Neural cell (in vitro differentiated cells): ENCODE measurements at regions not wholly inside any gene's neighbourhood (a gene's known extent, or its start where the extent isn't known, plus 50 kb on each side); places are given as distances from the start of the nearest gene placed in this dataset.

Experiments
- H2AFZ ChIP-seq: fragments of 200-600, 300-800 bp; sonication (generic), shearing (Covaris generic); 2 replicates; pipeline ENCODE4 v1.6.0; 2014; ENCODE audit warnings: low read depth, mild to moderate bottlenecking, antibody characterized with exemption, low read length, moderate library complexity
- H3F3A ChIP-seq: fragments of 200-600 bp; shearing (Covaris generic); 2 replicates; pipeline ENCODE4 v1.6.1; 2016; ENCODE audit warnings: mild to moderate bottlenecking, moderate library complexity, mixed read lengths, antibody characterized with exemption, low read length; ENCODE audit not compliant: insufficient read depth, poor library complexity, severe bottlenecking
- H3K27ac ChIP-seq: fragments of 200-600, 300-800 bp; sonication (generic), shearing (Covaris generic); 2 replicates; pipeline ENCODE4 v1.5.1; 2014; ENCODE audit warnings: mild to moderate bottlenecking, low read length, moderate library complexity
- H3K27me3 ChIP-seq: fragments of 300-800, 200-600 bp; sonication (generic), shearing (Covaris generic); 2 replicates; pipeline ENCODE4 v1.6.0; 2014; ENCODE audit warnings: mild to moderate bottlenecking, low read depth, low read length, moderate library complexity; ENCODE audit not compliant: insufficient read depth
- H3K36me3 ChIP-seq: fragments of 300-800, 200-600 bp; sonication (generic), shearing (Covaris generic); 2 replicates; pipeline ENCODE4 v1.5.1; 2014; ENCODE audit warnings: mild to moderate bottlenecking, antibody characterized with exemption, low read length, moderate library complexity; ENCODE audit not compliant: insufficient read depth
- H3K4me2 ChIP-seq: fragments of 300-800, 200-600 bp; sonication (generic), shearing (Covaris generic); 2 replicates; pipeline ENCODE4 v1.6.0; 2014; ENCODE audit warnings: mild to moderate bottlenecking, low read length
- H3K4me3 ChIP-seq: fragments of 300-800, 200-600 bp; sonication (generic), shearing (Covaris generic); 2 replicates; pipeline ENCODE4 v1.5.1; 2014; ENCODE audit warnings: mild to moderate bottlenecking, low read length, moderate library complexity
- H3K79me2 ChIP-seq: fragments of 200-600 bp; shearing (Covaris generic); replicated peaks from 2 replicates; pipeline ENCODE4 v1.6.0; 2014; ENCODE audit warnings: mild to moderate bottlenecking, low read length, moderate library complexity; ENCODE audit not compliant: insufficient read depth
- H3K9ac ChIP-seq: fragments of 300-800, 200-600 bp; sonication (generic), shearing (Covaris generic); 2 replicates; pipeline ENCODE4 v1.6.1; 2016; ENCODE audit warnings: mild to moderate bottlenecking, low read length, mixed read lengths
- H3K9me2 ChIP-seq: fragments of 200-600 bp; shearing (Covaris generic); 2 replicates; pipeline ENCODE4 v1.6.1; 2016; ENCODE audit warnings: mild to moderate bottlenecking, low read length, mixed read lengths; ENCODE audit not compliant: insufficient read depth
- H3K9me3 ChIP-seq: fragments of 200-600, 300-800 bp; sonication (generic), shearing (Covaris generic); 2 replicates; pipeline ENCODE4 v1.6.1; 2016; ENCODE audit warnings: mild to moderate bottlenecking, mixed run types, low read length, moderate library complexity, mixed read lengths
- H4K20me1 ChIP-seq: fragments of 200-600 bp; shearing (Covaris generic); 2 replicates; pipeline ENCODE4 v1.6.1; 2016; ENCODE audit warnings: mild to moderate bottlenecking, mixed run types; ENCODE audit not compliant: insufficient read depth
- EP300 ChIP-seq: fragments of 450-650 bp; conservative IDR thresholded peaks from 2 replicates; pipeline ENCODE4 v1.6.1; 2014; ENCODE audit warnings: antibody characterized with exemption, mild to moderate bottlenecking, moderate library complexity; ENCODE audit not compliant: poor library complexity, severe bottlenecking
- EZH2 ChIP-seq: fragments of 200-600, 300-800 bp; shearing (Covaris generic), sonication (generic); IDR thresholded peaks from 2 replicates; pipeline ENCODE4 v1.6.1; 2014; ENCODE audit warnings: antibody characterized with exemption, low read length, borderline replicate concordance, mild to moderate bottlenecking; ENCODE audit not compliant: insufficient read depth, poor library complexity, severe bottlenecking
- MXI1 ChIP-seq: fragments of 450-650 bp; conservative IDR thresholded peaks from 2 replicates; pipeline ENCODE4 v1.6.1; 2014; ENCODE audit warnings: antibody characterized with exemption, mild to moderate bottlenecking; ENCODE audit not compliant: poor library complexity, severe bottlenecking
- POLR2AphosphoS5 ChIP-seq: IDR thresholded peaks from 2 replicates; pipeline ENCODE4 v1.6.1; 2012
- RAD21 ChIP-seq: fragments of 450-650 bp; conservative IDR thresholded peaks from 2 replicates; pipeline ENCODE4 v1.6.1; 2014; ENCODE audit warnings: antibody characterized with exemption, mild to moderate bottlenecking, moderate library complexity
- SMC3 ChIP-seq: fragments of 450-650 bp; conservative IDR thresholded peaks from 2 replicates; pipeline ENCODE4 v1.6.1; 2014; ENCODE audit warnings: antibody characterized with exemption, mild to moderate bottlenecking, moderate library complexity; ENCODE audit not compliant: poor library complexity
- TAF1 ChIP-seq: IDR thresholded peaks from 2 replicates; pipeline ENCODE4 v1.6.1; 2012; ENCODE audit warnings: low read depth
- TF ChIP-seq, protein P1 (sequence below): fragments of 450-650 bp; IDR thresholded peaks from 2 replicates; pipeline ENCODE4 v1.5.1; 2014; ENCODE audit warnings: antibody characterized with exemption, mild to moderate bottlenecking, moderate library complexity; ENCODE audit not compliant: poor library complexity, severe bottlenecking
- TF ChIP-seq, protein P2 (sequence below): IDR thresholded peaks from 2 replicates; pipeline ENCODE4 v1.6.1; 2012; ENCODE audit warnings: borderline replicate concordance

DNA sequence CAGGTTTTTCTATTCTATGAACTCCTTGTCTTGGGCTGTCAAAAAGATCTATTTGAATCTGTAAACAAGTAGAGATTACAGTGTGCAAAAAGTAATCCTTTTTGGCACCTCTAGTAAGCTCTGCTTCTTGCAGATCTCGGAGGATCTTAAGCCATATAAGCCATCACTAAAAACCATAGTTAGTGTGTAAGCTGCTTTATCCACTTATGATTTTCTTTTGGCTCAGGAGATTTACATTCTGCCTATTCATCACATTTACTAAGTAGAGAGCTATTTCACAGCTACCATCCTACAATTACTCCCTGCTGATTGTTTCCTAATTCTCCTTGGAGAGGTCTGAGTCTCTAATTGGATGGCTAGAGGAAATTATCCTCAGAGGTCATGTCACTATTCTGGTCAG, 385.7 kb downstream of the AASDHPPT start:
- Histone ChIP-seq H3K79me2 (no peaks in the 10 kb centered on the region), H3K27ac (no peak overlapping the region), H3K27me3 (no peaks in the 10 kb centered on the region), H3K4me3 (no peak overlapping the region), H3F3A (no peaks in the 10 kb centered on the region), H3K9me3 (no peaks in the 10 kb centered on the region), H3K9ac (no peak overlapping the region), H2AFZ (no peak overlapping the region), H3K4me2 (no peak overlapping the region), H3K9me2 (no peaks in the 10 kb centered on the region), H4K20me1 (no peaks in the 10 kb centered on the region), H3K36me3 (no peaks in the 10 kb centered on the region)
- TF ChIP-seq MXI1 (no peak), EP300 (no peak), TAF1 (no peak), EZH2 (no peak), POLR2AphosphoS5 (no peak), RAD21 (no peak), SMC3 (no peak)
- TF ChIP-seq, protein P1, sequence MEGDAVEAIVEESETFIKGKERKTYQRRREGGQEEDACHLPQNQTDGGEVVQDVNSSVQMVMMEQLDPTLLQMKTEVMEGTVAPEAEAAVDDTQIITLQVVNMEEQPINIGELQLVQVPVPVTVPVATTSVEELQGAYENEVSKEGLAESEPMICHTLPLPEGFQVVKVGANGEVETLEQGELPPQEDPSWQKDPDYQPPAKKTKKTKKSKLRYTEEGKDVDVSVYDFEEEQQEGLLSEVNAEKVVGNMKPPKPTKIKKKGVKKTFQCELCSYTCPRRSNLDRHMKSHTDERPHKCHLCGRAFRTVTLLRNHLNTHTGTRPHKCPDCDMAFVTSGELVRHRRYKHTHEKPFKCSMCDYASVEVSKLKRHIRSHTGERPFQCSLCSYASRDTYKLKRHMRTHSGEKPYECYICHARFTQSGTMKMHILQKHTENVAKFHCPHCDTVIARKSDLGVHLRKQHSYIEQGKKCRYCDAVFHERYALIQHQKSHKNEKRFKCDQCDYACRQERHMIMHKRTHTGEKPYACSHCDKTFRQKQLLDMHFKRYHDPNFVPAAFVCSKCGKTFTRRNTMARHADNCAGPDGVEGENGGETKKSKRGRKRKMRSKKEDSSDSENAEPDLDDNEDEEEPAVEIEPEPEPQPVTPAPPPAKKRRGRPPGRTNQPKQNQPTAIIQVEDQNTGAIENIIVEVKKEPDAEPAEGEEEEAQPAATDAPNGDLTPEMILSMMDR, result no peak
- TF ChIP-seq, protein P2, sequence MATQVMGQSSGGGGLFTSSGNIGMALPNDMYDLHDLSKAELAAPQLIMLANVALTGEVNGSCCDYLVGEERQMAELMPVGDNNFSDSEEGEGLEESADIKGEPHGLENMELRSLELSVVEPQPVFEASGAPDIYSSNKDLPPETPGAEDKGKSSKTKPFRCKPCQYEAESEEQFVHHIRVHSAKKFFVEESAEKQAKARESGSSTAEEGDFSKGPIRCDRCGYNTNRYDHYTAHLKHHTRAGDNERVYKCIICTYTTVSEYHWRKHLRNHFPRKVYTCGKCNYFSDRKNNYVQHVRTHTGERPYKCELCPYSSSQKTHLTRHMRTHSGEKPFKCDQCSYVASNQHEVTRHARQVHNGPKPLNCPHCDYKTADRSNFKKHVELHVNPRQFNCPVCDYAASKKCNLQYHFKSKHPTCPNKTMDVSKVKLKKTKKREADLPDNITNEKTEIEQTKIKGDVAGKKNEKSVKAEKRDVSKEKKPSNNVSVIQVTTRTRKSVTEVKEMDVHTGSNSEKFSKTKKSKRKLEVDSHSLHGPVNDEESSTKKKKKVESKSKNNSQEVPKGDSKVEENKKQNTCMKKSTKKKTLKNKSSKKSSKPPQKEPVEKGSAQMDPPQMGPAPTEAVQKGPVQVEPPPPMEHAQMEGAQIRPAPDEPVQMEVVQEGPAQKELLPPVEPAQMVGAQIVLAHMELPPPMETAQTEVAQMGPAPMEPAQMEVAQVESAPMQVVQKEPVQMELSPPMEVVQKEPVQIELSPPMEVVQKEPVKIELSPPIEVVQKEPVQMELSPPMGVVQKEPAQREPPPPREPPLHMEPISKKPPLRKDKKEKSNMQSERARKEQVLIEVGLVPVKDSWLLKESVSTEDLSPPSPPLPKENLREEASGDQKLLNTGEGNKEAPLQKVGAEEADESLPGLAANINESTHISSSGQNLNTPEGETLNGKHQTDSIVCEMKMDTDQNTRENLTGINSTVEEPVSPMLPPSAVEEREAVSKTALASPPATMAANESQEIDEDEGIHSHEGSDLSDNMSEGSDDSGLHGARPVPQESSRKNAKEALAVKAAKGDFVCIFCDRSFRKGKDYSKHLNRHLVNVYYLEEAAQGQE, result no peak

GRCh38 chr11:106463796-106464201, 386.3 kb downstream of the AASDHPPT start:
- no peak overlapping the region for H3K4me2 ChIP-seq
- H3K27ac ChIP-seq, result no peak overlapping the region
- TF ChIP-seq, protein P1, result no peak
- TF ChIP-seq MXI1 (no peak), EP300 (no peak), RAD21 (no peak), SMC3 (no peak), POLR2AphosphoS5 (no peak), EZH2 (no peak), TAF1 (no peak)
- TF ChIP-seq, protein P2, result no peak
- no peaks in the 10 kb centered on the region for H3K9me3 ChIP-seq
- H3K79me2 ChIP-seq, result no peaks in the 10 kb centered on the region
- H4K20me1 ChIP-seq, result no peaks in the 10 kb centered on the region
- no peaks in the 10 kb centered on the region for H3K27me3 ChIP-seq
- no peaks in the 10 kb centered on the region for H3F3A ChIP-seq
- no peak overlapping the region for H2AFZ ChIP-seq
- no peaks in the 10 kb centered on the region for H3K36me3 ChIP-seq
- no peak overlapping the region for H3K4me3 ChIP-seq
- no peaks in the 10 kb centered on the region for H3K9me2 ChIP-seq
- no peak overlapping the region for H3K9ac ChIP-seq
